Heart left ventricle (tissue), 16 donors: ENCODE measurements at regions not wholly inside any gene's neighbourhood (a gene's known extent, or its start where the extent isn't known, plus 50 kb on each side); places are given as distances from the start of the nearest gene placed in this dataset.
"Not testable (repeated sequence)": the region's sequence is repeated elsewhere in the genome, so short reads cannot be mapped to it uniquely, and the experiment has no call there.

Experiments used
- ATAC-seq, 4 donors: fragments of 200-7000 bp; cut with Tn5 transposase; one replicate each; pipeline ENCODE4 v1.9.1; 2020 to 2022; ENCODE audit warnings: moderate library complexity in 4 of 4, mild to moderate bottlenecking in 3 of 4, moderate number of reproducible peaks in 1 of 4
- DNase-seq, 5 donors: peaks; one replicate each; pipeline ENCODE4 v3.0.0-alpha.2; 2020
- H3K27ac ChIP-seq, 12 donors: fragments of 200-600 bp; sonication (generic) in 4 of 12; one replicate each; pipeline versions ENCODE4 v1.5.0 to v1.8.0; 2016 to 2022; ENCODE audit warnings: mild to moderate bottlenecking in 2 of 12
- H3K27me3 ChIP-seq, 9 donors: fragments of 200-600 bp; sonication (generic) in 2 of 9; one replicate each; pipeline versions ENCODE4 v1.5.1 to v1.8.0; 2016 to 2022; ENCODE audit warnings: mild to moderate bottlenecking in 3 of 9
- H3K36me3 ChIP-seq, 9 donors: fragments of 200-600 bp; sonication (generic) in 2 of 9; one replicate each; pipeline versions ENCODE4 v1.5.0 to v1.8.0; 2018 to 2022; ENCODE audit warnings: mild to moderate bottlenecking in 2 of 9
- H3K4me1 ChIP-seq, 12 donors: fragments of 200-600 bp; sonication (generic) in 4 of 12; one replicate each; pipeline versions ENCODE4 v1.5.0 to v1.8.0; 2016 to 2022; ENCODE audit warnings: mild to moderate bottlenecking in 3 of 12
- H3K4me3 ChIP-seq, 12 donors: fragments of 200-600 bp; sonication (generic) in 4 of 12; one replicate each; pipeline versions ENCODE4 v1.5.0 to v1.8.0; 2017 to 2022; ENCODE audit warnings: mild to moderate bottlenecking in 9 of 12, moderate library complexity in 4 of 12
- H3K9me3 ChIP-seq, 12 donors: fragments of 200-600 bp; sonication (generic) in 4 of 12; one replicate each; pipeline versions ENCODE4 v1.5.0 to v1.8.0; 2016 to 2022; ENCODE audit warnings: mild to moderate bottlenecking in 1 of 12
- CTCF ChIP-seq, 12 donors: fragments of 200-600 bp; sonication (generic) in 4 of 12; IDR thresholded peaks; one replicate each; pipeline versions ENCODE4 v1.5.0 to v1.8.0; 2018 to 2022; ENCODE audit warnings: antibody characterized with exemption in 12 of 12, mild to moderate bottlenecking in 5 of 12
- POLR2A ChIP-seq, 2 donors: fragments of 450-650 bp; IDR thresholded peaks; one replicate each; pipeline ENCODE4 v1.6.1; 2017; ENCODE audit warnings: antibody characterized with exemption in 2 of 2, mild to moderate bottlenecking in 2 of 2, moderate library complexity in 2 of 2
- WGBS, 4 donors: extraction: QIAGEN DNeasy Blood & Tissue Kit in 2 of 4; methylation state at CpG; one replicate each; pipeline versions ENCODE4 v1.1.5 to v1.1.7; 2013 to 2018; 5-methylcytosine and 5-hydroxymethylcytosine counted together
- intact Hi-C, 10 donors: fragments of 100-400 bp; cut with DNase I; formaldehyde crosslinking; loops; one replicate each; pipeline versions ENCODE4 v1.11.1 to v1.14.2; 2022
- donor health status: ischemic (EF 13 %, LVEDD 7.1; RV severe dilation, severe dysfunction).
- donor health status: healthy with polysubstance abuse.
- donor health status: DM: no; HTN: yes; CAD: no.
- donor health status: DM: no; HTN: no; CAD: no.
- donor health status: ischemic (EF 25% LVEDD 6.9; RV normal size, moderate dysfunction).
- donor health status: ischemic (EF 25% LVEDD 5.7; RV mildly dilated, moderate dysfunction).
- donor health status: healthy.
- donor health status: DM: yes; HTN: yes; CAD: no.
- donor health status: ischemic (EF 35%, LVEDD 5.7; RV mildly dilated, moderate dysfunction).
- donor health status: nonischemic (EF 11% LVEDD 7.7; RV severe dilation, severe dysfunction).
- donor health status: DM: yes; HTN: yes; CAD: no.
- donor health status: PGD.
- donor health status: ischemic (EF 29% LVEDD 5.4; RV normal size, mild dysfunction).
- donor health status: nonischemic (EF 23%, LVEDD 6.1; RV moderate dilation, normal function).

DNA sequence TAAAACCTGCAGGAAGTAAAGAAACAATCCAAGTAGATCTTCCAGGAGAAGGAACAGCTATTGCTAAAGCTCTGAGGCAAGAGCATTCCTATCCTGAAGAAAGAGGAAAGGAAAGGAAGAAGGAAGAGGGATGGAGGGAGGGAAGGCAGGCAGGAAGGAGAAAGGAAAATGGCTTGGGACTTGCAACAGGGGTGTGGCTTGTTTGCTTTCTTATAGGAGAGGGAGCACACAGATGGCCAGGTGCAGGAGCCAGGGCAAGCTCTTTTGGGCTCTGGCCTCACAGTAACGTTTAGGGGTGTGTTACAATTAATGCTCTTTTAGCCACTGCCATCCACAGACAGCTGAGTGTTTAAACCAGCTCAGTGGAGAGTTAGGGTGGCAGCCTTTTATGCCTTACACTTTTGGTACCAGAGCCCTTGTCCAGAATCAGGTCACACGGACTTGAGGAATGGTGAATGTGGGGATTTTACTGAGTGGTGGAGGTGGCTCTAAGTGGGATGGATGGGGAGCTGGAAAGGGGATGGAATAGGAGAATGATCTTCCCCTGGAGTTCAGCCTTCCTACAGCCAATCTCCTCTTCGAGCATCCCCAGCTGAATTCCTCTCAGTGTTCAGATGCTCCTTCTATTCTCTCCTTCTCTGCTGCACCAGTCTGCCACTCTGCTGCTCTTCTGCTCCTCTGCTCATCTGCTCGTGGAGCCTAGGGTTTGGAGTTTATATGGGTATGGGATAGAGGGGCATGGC is 108.7 kb upstream of the SLC39A10 start:
- no peak for TF ChIP-seq POLR2A (IDR thresholded peaks at IDR 0.05)
- no peak for TF ChIP-seq CTCF (IDR thresholded peaks at IDR 0.05)
- ATAC-seq (no peak), DNase-seq (no peak)
- Histone ChIP-seq H3K36me3 (no peaks in the 10 kb centered on the region), H3K27me3 (no peaks in the 10 kb centered on the region), H3K27ac (no peak overlapping the region), H3K9me3 (peaks cover 0 to 11% (median 2%) of the 10 kb centered on the region in 12 donors), H3K4me1 (peaks cover 0 to 14% (median 0%) of the 10 kb centered on the region in 12 donors), H3K4me3 (no peak overlapping the region)
- 80 to 89% (median 86%) methylated on average over 4 of the region's 4 CpGs for WGBS, 4 donors
- intact Hi-C loops: no loop called here

DNA sequence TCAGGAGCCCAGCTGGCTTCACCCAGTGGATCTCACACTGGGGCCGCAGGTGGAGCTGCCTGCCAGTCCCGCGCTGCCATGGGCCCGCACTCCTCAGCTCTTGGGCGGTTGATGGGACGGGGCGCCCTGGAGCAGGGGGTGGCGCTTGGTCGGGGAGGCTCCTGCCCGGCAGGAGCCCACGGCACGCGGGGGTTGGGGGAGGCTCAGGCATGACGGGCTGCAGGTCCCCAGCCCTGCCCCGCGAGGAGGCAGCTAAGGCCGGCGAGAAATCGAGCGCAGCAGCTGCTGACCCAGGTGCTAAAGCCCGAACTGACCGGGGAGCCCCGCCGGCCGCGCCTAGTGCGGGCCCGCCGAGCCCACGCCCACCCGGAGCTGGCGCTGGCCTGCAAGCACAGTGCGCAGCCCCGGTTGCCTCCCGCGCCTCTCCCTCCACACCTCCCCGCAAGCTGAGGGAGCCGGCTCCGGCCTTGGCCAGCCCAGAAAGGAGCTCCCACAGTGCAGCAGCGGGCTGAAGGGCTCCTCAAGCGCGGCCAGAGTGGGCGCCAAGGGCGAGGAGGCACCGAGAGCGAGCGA is 109.7 kb upstream of the SLC39A10 start:
- DNase-seq, ATAC-seq, H3K27me3 ChIP-seq, intact Hi-C loops, H3K36me3 ChIP-seq, H3K4me3 ChIP-seq, H3K27ac ChIP-seq: not testable (repeated sequence)
- peaks cover 0 to 10% (median 0%) of the 10 kb centered on the region in 12 donors for H3K4me1 ChIP-seq
- WGBS, 4 donors: 84 to 94% (median 91%) methylated on average over 28 to 47 of the region's 47 CpGs
- H3K9me3 ChIP-seq: peaks cover 0 to 11% (median 2%) of the 10 kb centered on the region in 12 donors

GRCh38 chr2:195545811-195546210 is 111.2 kb upstream of the SLC39A10 start:
- H3K36me3 ChIP-seq: no peaks in the 10 kb centered on the region
- TF ChIP-seq POLR2A (IDR thresholded peaks at IDR 0.05) (no peak), CTCF (IDR thresholded peaks at IDR 0.05) (no peak)
- DNase-seq (no peak), ATAC-seq (no peak)
- H3K4me1 ChIP-seq: peaks cover 0 to 6% (median 0%) of the 10 kb centered on the region in 12 donors
- no peak overlapping the region for H3K4me3 ChIP-seq
- H3K27me3 ChIP-seq: no peaks in the 10 kb centered on the region
- intact Hi-C loops: no loop called here
- 85 to 90% (median 89%) methylated on average over 3 of the region's 3 CpGs for WGBS, 4 donors
- no peak overlapping the region for H3K27ac ChIP-seq
- H3K9me3 ChIP-seq: peaks cover 0 to 11% (median 2%) of the 10 kb centered on the region in 12 donors

- TF ChIP-seq POLR2A (IDR thresholded peaks at IDR 0.05) (no peak), CTCF (IDR thresholded peaks at IDR 0.05) (no peak)
- no peaks in the 10 kb centered on the region for H3K27me3 ChIP-seq
- no peak overlapping the region for H3K4me3 ChIP-seq
- peaks cover 0 to 11% (median 2%) of the 10 kb centered on the region in 12 donors for H3K9me3 ChIP-seq
- ATAC-seq (no peak), DNase-seq (no peak)
- intact Hi-C loops: no loop called here
- H3K36me3 ChIP-seq: no peaks in the 10 kb centered on the region
- H3K4me1 ChIP-seq: peaks cover 0 to 6% (median 0%) of the 10 kb centered on the region in 12 donors
- H3K27ac ChIP-seq: no peak overlapping the region
- 87 to 92% (median 89%) methylated on average over 11 of the region's 11 CpGs for WGBS, 4 donors
Observed at GRCh38 chr2:195543902-195544894, 112.8 kb upstream of the SLC39A10 start.
